H1 (cell line): ENCODE measurements at regions not wholly inside any gene's neighbourhood (a gene's known extent, or its start where the extent isn't known, plus 50 kb on each side); places are given as distances from the start of the nearest gene placed in this dataset.
A peak's percentile ranks its signal among the peaks of the same experiment; 100 is the strongest.

Experiments
- CTCF ChIP-seq, 3 experiments: IDR thresholded peaks; 1 replicate in 2 of 3; 2 replicates in 1 of 3; pipeline versions ENCODE4 v1.5.1 to v1.6.1; 2011; ENCODE audit warnings: low read length in 3 of 3, mild to moderate bottlenecking in 3 of 3, inconsistent platforms in 2 of 3, low read depth in 1 of 3, moderate library complexity in 1 of 3; ENCODE audit not compliant: insufficient read depth in 1 of 3; ENCODE audit errors: control extremely low read depth in 1 of 3
- EZH2 ChIP-seq: fragments of 200-600 bp; sonication (generic); IDR thresholded peaks from 2 replicates; pipeline ENCODE4 v1.7.1; 2012; ENCODE audit warnings: low read depth, mild to moderate bottlenecking, moderate library complexity, low read length, inconsistent platforms; ENCODE audit not compliant: severe bottlenecking
- MAX ChIP-seq: IDR thresholded peaks from 2 replicates; pipeline ENCODE4 v1.6.1; 2012; ENCODE audit warnings: inconsistent platforms
- NANOG ChIP-seq: IDR thresholded peaks from 2 replicates; pipeline ENCODE4 v1.6.1; 2011; ENCODE audit warnings: low read length, low read depth, mild to moderate bottlenecking, inconsistent platforms; ENCODE audit not compliant: insufficient read depth, poor library complexity, severe bottlenecking
- POLR2AphosphoS5 ChIP-seq: IDR thresholded peaks from 2 replicates; pipeline ENCODE4 v1.6.1; 2011; ENCODE audit warnings: low read depth, low read length
- RFX5 ChIP-seq: IDR thresholded peaks from 2 replicates; pipeline ENCODE4 v1.6.1; 2011; ENCODE audit warnings: low read depth, low read length, improper control_type of control experiment, borderline replicate concordance
- RXRA ChIP-seq: IDR thresholded peaks from 2 replicates; pipeline ENCODE4 v1.6.1; 2011; ENCODE audit warnings: low read depth, mild to moderate bottlenecking, low read length, moderate library complexity; ENCODE audit not compliant: insufficient read depth
- SIN3A ChIP-seq, 2 experiments: IDR thresholded peaks in 1 of 2; conservative IDR thresholded peaks in 1 of 2; 2 replicates each; pipeline ENCODE4 v1.6.1; 2011 to 2012; ENCODE audit warnings: low read length in 2 of 2, improper control_type of control experiment in 1 of 2, low read depth in 1 of 2, mild to moderate bottlenecking in 1 of 2
- SP2 ChIP-seq: IDR thresholded peaks from 2 replicates; pipeline ENCODE4 v1.6.1; 2012; ENCODE audit warnings: mild to moderate bottlenecking, low read length, inconsistent platforms
- TAF1 ChIP-seq: IDR thresholded peaks from 2 replicates; pipeline ENCODE4 v1.6.1; 2011; ENCODE audit warnings: mild to moderate bottlenecking, low read depth, low read length
- USF2 ChIP-seq: IDR thresholded peaks from 2 replicates; pipeline ENCODE4 v1.6.1; 2011; ENCODE audit warnings: low read length, improper control_type of control experiment
- YY1 ChIP-seq: IDR thresholded peaks from 2 replicates; pipeline ENCODE4 v1.6.1; 2011; ENCODE audit warnings: low read depth, mild to moderate bottlenecking, low read length
- ZNF274 ChIP-seq: IDR thresholded peaks from 2 replicates; pipeline ENCODE4 v1.7.0; 2012; ENCODE audit warnings: low read length, borderline replicate concordance; ENCODE audit errors: extremely low read depth

GRCh38 chr7:142646386-142647140 lies 102.7 kb upstream of the PRSS1 start:
- TF ChIP-seq CTCF (IDR thresholded peaks at IDR 0.05; ENCODE audit: control extremely low read depth in 1 of 3, insufficient read depth in 1 of 3, low read depth in 1 of 3, low read length in 3 of 3), result peak in 1 of 3 experiments; percentile 2; a peak in 1 of 4 replicates
- no peak for TF ChIP-seq RXRA
- no peak for TF ChIP-seq TAF1
- no peak for TF ChIP-seq RFX5
- TF ChIP-seq YY1, result no peak
- TF ChIP-seq NANOG, result no peak
- TF ChIP-seq EZH2, result no peak
- TF ChIP-seq SIN3A (conservative IDR thresholded peaks at IDR 0.05 in 1 of 2, IDR thresholded peaks at IDR 0.05 in 1 of 2; ENCODE audit: low read depth in 1 of 2, low read length in 2 of 2), result no peak
- no peak for TF ChIP-seq SP2
- no peak for TF ChIP-seq USF2
- TF ChIP-seq POLR2AphosphoS5, result no peak
- no peak for TF ChIP-seq MAX
- TF ChIP-seq ZNF274, result no peak
